ENCODE measurements at regions not wholly inside any gene's neighbourhood (a gene's known extent, or its start where the extent isn't known, plus 50 kb on each side); places are given as distances from the start of the nearest gene placed in this dataset.

GRCh38 chr11:15451713-15452112, 337.0 kb downstream of the INSC start:
- TF ChIP-seq CTCF (conservative IDR thresholded peaks at IDR 0.05) (no peak), ZFX (IDR thresholded peaks at IDR 0.05) (no peak)
